LoVo (cell line): ENCODE measurements at regions not wholly inside any gene's neighbourhood (a gene's known extent, or its start where the extent isn't known, plus 50 kb on each side); places are given as distances from the start of the nearest gene placed in this dataset.
A peak's percentile ranks its signal among the peaks of the same experiment; 100 is the strongest.

Source experiments
- DNase-seq: peaks from one replicate; pipeline ENCODE4 v3.0.0-alpha.2; 2016; ENCODE audit warnings: low spot score

DNA sequence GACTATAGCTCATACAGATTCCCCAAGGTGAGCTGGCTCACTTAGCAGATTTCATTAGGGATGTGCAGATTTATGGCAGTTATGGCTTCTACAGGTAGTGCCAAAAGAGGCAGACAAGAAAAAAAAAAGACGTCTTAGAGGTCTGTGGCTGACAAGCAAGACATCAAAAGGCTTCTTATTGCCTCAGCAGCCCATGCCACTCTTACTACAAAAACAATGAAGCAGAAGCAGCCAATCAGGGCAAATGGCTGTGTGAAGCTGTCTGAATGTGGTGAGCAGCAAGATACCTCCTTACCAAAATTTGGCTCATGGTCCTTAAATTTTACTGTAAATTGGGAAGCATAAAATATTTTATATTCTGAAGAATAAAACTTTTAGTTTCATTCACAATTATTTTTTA, 557.5 kb upstream of the GOLIM4 start:
- no peak for DNase-seq

GRCh38 chr3:168648321-168648720, 552.6 kb upstream of the GOLIM4 start:
- no peak for DNase-seq

GRCh38 chr3:168647582-168647981, 551.9 kb upstream of the GOLIM4 start:
- DNase-seq: no peak

DNA sequence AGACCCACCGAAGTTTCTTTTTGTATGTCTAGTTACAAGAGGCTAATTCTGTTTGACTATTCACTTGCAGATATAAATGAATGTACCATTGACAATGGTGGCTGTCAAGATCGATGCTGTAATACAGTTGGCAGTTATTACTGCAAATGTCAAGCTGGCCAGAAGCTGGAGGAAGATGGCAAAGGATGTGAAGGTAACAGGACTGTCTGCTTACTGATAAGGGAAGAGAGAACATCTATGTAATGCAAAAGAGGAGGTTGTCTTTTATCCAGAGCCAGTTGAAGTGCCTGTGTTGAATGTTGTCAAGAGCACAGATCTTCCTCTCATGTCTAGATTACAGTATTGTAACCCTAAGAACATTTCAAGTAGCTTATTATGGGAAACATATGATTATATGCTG, 549.5 kb upstream of the GOLIM4 start:
- no peak for DNase-seq

DNA sequence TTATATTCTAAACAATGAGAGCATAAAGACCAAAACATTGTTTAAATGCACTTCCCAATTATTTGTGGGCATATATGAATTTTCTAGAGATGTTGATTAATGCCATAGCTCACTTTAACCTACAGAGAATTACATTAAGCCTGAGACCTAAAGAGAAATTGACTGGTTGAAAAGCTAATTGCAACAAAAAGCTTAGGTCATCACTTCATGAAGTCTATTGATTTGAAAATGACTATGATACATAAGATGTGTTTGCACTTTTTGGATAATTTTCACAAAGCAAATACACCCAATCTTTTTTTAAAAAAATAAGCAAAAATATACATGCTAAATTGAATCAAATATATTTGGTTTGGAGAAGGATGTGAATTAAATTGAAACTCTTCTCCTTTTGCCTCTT, 532.8 kb upstream of the GOLIM4 start:
- no peak for DNase-seq

GRCh38 chr3:168625477-168625876, 529.8 kb upstream of the GOLIM4 start:
- no peak for DNase-seq

- no peak for DNase-seq
Observed at GRCh38 chr3:168624892-168625448, 529.2 kb upstream of the GOLIM4 start.

DNA sequence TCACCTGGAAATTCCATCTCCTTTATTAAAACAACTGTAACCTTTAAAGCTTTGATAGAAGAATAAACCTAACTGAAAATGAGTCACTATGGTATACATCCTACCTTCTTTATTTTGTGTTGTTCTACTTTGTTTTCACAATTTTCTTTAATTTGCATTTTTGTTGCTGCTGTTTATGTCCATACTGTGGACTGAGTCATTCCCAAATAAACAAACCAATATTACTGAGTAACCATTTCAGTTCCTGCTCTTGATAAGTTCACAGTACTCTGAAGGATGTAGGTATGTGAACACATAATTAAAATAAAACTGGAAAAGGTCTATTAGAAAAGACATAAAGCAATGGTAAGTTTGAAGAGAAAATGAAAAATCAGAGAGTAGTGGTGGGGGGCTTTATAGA, 528.5 kb upstream of the GOLIM4 start:
- no peak for DNase-seq

DNA sequence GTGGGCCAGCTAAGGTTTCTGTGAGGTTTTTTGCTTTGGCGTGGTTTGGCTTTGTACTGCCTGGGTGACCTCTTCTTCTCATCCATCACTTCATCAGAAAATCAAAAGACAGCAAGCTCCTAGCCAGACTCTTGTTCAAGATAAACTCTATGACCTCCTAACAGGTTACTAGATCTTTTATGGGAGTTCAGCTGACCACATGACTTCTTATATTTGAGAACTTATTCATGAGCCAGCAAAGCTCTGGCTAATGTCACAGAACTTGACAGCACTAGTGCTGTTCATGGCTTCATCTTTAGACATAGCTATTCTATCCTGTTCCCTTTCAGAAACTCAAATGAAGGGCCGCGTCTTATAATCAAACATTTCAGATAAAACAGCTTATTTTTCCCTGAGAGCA, 527.1 kb upstream of the GOLIM4 start:
- DNase-seq: no peak

DNA sequence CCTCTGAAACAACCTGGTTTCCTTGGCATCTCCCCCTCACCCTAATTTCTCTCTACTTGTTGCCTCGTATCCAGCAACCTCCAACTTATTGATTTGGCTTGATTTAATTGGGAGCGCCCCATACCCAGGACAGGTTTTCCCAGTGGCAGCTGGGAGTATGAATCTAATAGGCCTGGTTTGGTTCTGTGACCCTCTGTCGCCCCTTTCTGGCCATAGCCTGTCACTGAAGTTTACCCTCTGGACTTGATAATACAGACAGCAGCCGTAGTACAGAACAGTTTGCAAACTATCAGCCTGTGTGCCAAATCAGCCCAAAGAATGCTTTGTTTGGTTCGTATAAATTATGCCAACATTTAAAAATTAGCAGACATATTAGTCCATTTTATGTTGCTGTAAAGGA, 525.1 kb upstream of the GOLIM4 start:
- DNase-seq: peak; percentile 24

- no peak for DNase-seq
Observed at GRCh38 chr3:168618827-168619470, 523.2 kb upstream of the GOLIM4 start.

DNA sequence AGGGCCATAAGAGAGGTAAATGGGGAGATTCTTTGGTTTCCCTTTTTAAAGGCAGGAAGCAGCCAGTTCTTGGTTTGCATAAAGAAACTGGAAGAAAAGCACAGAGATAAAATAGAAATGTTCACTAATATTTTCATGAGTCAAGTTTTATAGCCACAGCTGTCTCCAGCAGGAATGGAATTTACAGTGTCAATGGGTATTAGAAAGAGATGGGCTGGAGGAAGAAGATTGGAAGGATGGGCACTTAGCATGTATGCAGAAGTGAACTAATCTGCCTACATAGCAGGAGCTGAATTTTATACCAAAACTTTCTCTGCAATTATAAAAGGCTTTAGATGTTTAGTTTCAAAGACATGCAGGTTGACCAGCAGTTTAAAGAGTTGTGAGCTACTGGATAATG, 521.9 kb upstream of the GOLIM4 start:
- no peak for DNase-seq

GRCh38 chr3:168616915-168617314, 521.2 kb upstream of the GOLIM4 start:
- DNase-seq: no peak

DNA sequence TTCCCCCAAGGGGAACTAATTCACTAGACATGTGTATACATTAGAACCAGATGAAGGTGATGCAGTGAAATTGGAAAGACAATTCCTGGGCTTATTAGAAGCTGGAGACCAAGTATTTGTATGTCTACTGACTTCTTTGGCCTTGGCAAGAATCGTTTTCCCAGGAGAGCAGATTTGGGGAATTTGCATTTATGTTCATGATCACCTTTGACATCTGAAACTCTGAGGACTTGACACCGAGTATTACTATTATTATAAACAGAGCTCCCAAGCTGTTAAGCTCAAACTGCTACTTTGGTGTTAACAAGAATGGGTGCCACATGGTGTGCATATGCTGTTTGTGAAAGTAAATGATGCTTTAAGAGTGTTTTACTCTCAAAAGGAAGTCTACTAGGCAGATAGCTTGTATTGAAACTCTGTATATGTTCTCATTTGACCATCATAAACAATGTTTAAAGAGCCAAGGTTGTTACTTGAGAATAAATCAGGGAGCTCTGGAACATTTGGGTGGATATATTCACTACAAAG, 519.8 kb upstream of the GOLIM4 start:
- no peak for DNase-seq

DNA sequence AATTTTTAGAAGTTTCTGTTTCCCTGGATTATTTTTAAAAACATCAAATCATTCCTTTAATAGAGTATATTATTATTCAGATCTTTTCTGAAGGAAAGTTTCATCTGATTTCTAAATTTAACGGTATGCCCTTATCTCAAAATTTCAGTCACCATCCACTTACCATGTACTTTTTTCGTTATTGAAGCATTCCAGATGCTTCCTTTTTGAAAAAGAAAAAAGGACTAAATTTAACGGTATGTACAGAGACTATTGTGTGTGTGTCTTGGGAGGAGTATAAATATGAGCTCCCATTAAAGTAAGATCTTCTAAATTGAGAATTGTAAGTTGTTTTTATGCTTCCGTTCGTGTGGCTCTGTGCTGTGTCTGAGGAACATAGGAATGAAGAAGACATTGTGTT, 517.4 kb upstream of the GOLIM4 start:
- DNase-seq: no peak

DNA sequence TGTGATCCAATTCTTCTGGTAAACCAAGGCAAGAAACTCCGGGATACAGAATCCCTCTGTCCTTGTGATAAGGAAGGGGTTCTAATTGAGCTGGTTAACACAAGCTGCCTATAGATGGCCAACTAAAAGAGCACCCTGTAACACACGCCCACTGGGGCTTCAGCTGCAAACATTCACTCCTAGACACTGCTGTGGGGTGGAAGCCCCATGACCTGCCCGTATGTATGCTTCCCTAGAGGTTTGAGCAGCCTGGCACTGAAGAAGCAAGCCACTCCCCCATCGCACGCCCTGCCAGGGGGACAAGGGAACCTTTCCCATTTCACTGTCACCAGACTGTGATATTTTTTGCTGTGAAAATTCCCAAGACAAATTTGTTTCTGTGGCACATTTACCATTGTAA, 516.9 kb upstream of the GOLIM4 start:
- no peak for DNase-seq

GRCh38 chr3:168611826-168612225, 516.1 kb upstream of the GOLIM4 start:
- DNase-seq: no peak

DNA sequence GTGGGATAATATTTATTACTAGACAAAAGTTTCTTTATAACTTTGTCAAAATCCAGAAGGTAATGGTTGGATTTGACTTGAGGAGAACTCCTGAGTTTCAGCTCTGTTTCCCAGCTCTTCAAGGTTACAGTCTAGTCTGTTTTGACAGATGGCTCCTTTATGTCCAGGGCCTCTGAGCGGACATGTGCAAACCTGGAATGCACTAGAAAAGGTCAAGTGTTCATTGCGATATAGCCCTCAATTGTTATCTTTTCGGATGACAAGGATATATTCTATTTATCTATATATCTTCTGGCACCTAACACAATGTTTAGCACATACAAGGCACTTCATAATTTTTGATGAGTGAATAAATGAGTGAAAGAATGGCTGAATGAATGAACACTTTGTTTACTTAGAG, 513.2 kb upstream of the GOLIM4 start:
- DNase-seq: no peak

- DNase-seq: no peak
Observed at GRCh38 chr3:168604767-168605166, 509.0 kb upstream of the GOLIM4 start.

DNA sequence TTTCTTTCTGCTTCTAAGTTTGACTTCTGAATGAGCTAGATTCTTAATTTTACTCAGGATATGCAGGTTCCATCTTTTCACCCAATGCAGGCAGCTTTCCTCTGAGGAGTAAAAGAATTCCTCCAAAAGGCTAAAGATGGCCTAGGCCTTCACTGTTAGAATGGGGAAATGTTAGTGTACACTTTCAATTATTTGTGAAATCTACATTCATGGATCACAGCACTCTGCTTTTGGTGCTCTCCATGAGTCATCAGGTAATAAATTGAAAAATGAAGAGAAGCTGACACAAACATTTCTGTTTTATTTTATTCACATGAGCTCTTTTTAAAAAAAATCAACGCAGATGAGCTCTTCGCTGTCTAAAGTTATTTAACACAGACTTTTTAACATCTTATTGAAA, 502.5 kb upstream of the GOLIM4 start:
- no peak for DNase-seq

- no peak for DNase-seq
Observed at GRCh38 chr3:168596175-168596823, 500.6 kb upstream of the GOLIM4 start.

DNA sequence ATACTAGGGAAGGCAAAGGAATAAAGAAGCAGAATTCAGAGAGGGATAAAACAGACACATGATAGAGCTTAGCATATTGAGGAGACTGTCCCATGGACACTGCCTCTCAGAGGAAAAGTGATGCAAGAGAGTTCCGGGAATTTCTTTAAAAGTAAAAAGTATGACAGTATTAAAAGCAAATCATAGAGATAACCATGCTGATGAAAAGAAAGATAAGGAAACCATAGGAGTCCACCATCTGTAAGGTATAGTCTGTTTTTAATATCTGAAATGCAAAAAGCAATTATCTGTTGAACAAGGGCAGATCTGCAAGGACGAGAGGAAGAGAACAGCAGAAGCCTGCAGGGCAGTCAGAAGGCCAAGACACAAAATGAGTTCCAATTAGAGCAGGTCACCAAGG, 495.9 kb upstream of the GOLIM4 start:
- no peak for DNase-seq

- no peak for DNase-seq
Observed at GRCh38 chr3:168589376-168589775, 493.7 kb upstream of the GOLIM4 start.

DNA sequence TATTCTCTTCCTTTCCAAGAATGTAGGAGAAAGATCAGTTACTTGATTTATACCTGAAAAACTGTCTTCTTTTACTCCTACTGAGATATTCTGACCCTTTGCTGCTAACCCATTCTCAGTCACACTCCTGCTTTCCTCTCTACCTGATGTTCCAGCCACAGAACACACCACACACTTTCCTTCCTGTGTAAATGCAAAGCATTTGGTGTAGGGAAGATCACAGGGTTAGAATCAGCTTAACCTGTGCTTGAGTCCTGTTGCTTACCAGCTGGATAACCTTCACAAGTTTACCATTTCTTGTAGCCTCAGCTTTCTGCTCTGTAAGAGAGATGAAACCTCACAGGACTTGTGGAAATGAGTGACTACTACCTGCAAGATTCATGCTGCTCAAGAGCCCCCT, 489.8 kb upstream of the GOLIM4 start:
- DNase-seq: no peak
